SK-N-SH (cell line): ENCODE measurements at regions not wholly inside any gene's neighbourhood (a gene's known extent, or its start where the extent isn't known, plus 50 kb on each side); places are given as distances from the start of the nearest gene placed in this dataset.

Experiments
- CTCF ChIA-PET: fragments of 300-600, 350-600 bp; formaldehyde crosslinking; extraction: SDS; loops from one replicate; lab custom pipeline; 2021; lab: Yijun Ruan, JAX
- POLR2A ChIA-PET: fragments of 350-600 bp; sonication (Branson Sonifier 250); formaldehyde crosslinking; extraction: SDS; loops from one replicate; lab custom pipeline; 2020; ENCODE audit warnings: antibody characterized with exemption, inconsistent platforms; lab: Yijun Ruan, JAX
- DNase-seq: peaks from one replicate; pipeline ENCODE4 v3.0.0; 2012
- H2AFZ ChIP-seq: fragments of 200-600 bp; sonication (generic); 2 replicates; pipeline ENCODE4 v1.8.1; 2016; ENCODE audit warnings: antibody characterized with exemption, mild to moderate bottlenecking, low read depth
- H3F3A ChIP-seq: fragments of 200-600 bp; sonication (generic); replicated peaks from 2 replicates; pipeline ENCODE3; 2016; ENCODE audit warnings: antibody characterized with exemption, mild to moderate bottlenecking; ENCODE audit not compliant: insufficient read depth
- H3K27ac ChIP-seq, 2 experiments: fragments of 200-500 bp in 1 of 2; fragments of 200-600 bp in 1 of 2; sonication (Bioruptor generic) in 1 of 2; sonication (generic), shearing (Covaris generic) in 1 of 2; 2 replicates each; pipeline versions ENCODE4 v1.5.1 to v1.6.1; 2014 to 2016; ENCODE audit warnings: low read depth in 2 of 2, inconsistent platforms in 1 of 2, low read length in 1 of 2, mild to moderate bottlenecking in 1 of 2, mixed read lengths in 1 of 2
- H3K27me3 ChIP-seq: fragments of 200-600 bp; sonication (generic), shearing (Covaris generic); 2 replicates; pipeline ENCODE4 v1.6.1; 2016; ENCODE audit warnings: mixed run types; ENCODE audit not compliant: insufficient read depth
- H3K36me3 ChIP-seq, 2 experiments: fragments of 200-500 bp in 1 of 2; fragments of 200-600 bp in 1 of 2; sonication (Bioruptor generic) in 1 of 2; sonication (generic) in 1 of 2; replicated peaks in 1 of 2; 2 replicates each; pipeline versions ENCODE3 to v1.5.1; 2014 to 2016; ENCODE audit warnings: low read length in 1 of 2, mild to moderate bottlenecking in 1 of 2; ENCODE audit not compliant: insufficient read depth in 2 of 2, control insufficient read depth in 1 of 2
- H3K4me1 ChIP-seq, 2 experiments: fragments of 200-500 bp in 1 of 2; fragments of 200-600 bp in 1 of 2; sonication (Bioruptor generic) in 1 of 2; sonication (generic), shearing (Covaris generic) in 1 of 2; 2 replicates each; pipeline versions ENCODE4 v1.5.1 to v1.6.1; 2014 to 2016; ENCODE audit warnings: low read depth in 1 of 2, low read length in 1 of 2, mixed run types in 1 of 2; ENCODE audit not compliant: insufficient read depth in 2 of 2, control insufficient read depth in 1 of 2
- H3K4me2 ChIP-seq: fragments of 200-600 bp; sonication (generic), shearing (Covaris generic); 2 replicates; pipeline ENCODE4 v1.6.1; 2017; ENCODE audit warnings: mixed run types
- H3K4me3 ChIP-seq, 2 experiments: fragments of 200-500 bp in 1 of 2; fragments of 200-600 bp in 1 of 2; sonication (Bioruptor generic) in 1 of 2; sonication (generic), shearing (Covaris generic) in 1 of 2; 2 replicates each; pipeline versions ENCODE4 v1.5.1 to v1.8.1; 2014 to 2016; ENCODE audit warnings: low read depth in 2 of 2, inconsistent platforms in 1 of 2, low read length in 1 of 2, mild to moderate bottlenecking in 1 of 2, mixed read lengths in 1 of 2, moderate library complexity in 1 of 2
- H3K79me2 ChIP-seq: fragments of 200-600 bp; sonication (generic); 2 replicates; pipeline ENCODE4 v1.8.1; 2017; ENCODE audit warnings: mild to moderate bottlenecking; ENCODE audit not compliant: insufficient read depth
- H3K9ac ChIP-seq: fragments of 200-600 bp; sonication (generic); 2 replicates; pipeline ENCODE4 v1.6.1; 2017; ENCODE audit warnings: mixed run types
- H3K9me2 ChIP-seq: fragments of 200-600 bp; sonication (generic); 2 replicates; pipeline ENCODE4 v1.6.1; 2017; ENCODE audit warnings: mixed run types
- H3K9me3 ChIP-seq: fragments of 200-600 bp; sonication (generic); 2 replicates; pipeline ENCODE4 v1.6.1; 2017; ENCODE audit warnings: mixed run types, mild to moderate bottlenecking, moderate library complexity
- H4K20me1 ChIP-seq: fragments of 200-600 bp; sonication (generic); 2 replicates; pipeline ENCODE4 v1.6.1; 2017; ENCODE audit warnings: mild to moderate bottlenecking, mixed run types; ENCODE audit not compliant: insufficient read depth
- CHD2 ChIP-seq: fragments of 150-350 bp; IDR thresholded peaks from 2 replicates; pipeline ENCODE4 v1.6.1; 2018; ENCODE audit warnings: low read length; ENCODE audit not compliant: partially characterized antibody
- EP300 ChIP-seq, 2 experiments: IDR thresholded peaks; 2 replicates each; pipeline versions ENCODE4 v1.4.0 to v1.6.1; 2012; ENCODE audit warnings: borderline replicate concordance in 1 of 2, low read depth in 1 of 2, low read length in 1 of 2
- EZH2phosphoT487 ChIP-seq: fragments of 200-600 bp; sonication (generic); IDR thresholded peaks from 2 replicates; pipeline ENCODE4 v1.6.1; 2017; ENCODE audit warnings: low read depth, mixed run types, mild to moderate bottlenecking, antibody characterized with exemption, moderate library complexity, borderline replicate concordance
- FOXJ3 ChIP-seq: sonication (generic); formaldehyde crosslinking; IDR thresholded peaks from 2 replicates; pipeline ENCODE4 v1.5.1; 2020; ENCODE audit warnings: mild to moderate bottlenecking, missing genetic modification reagents
- FOXM1 ChIP-seq: IDR thresholded peaks from 2 replicates; pipeline ENCODE4 v1.4.0; 2012; ENCODE audit warnings: low read depth, mild to moderate bottlenecking
- GATA2 ChIP-seq: sonication (generic); formaldehyde crosslinking; IDR thresholded peaks from 2 replicates; pipeline ENCODE4 v1.5.0; 2020; ENCODE audit warnings: mild to moderate bottlenecking, missing genetic modification reagents
- NFIC ChIP-seq: IDR thresholded peaks from 2 replicates; pipeline ENCODE4 v1.4.0; 2012; ENCODE audit warnings: borderline replicate concordance
- NRF1 ChIP-seq: IDR thresholded peaks from 2 replicates; pipeline ENCODE4 v1.6.1; 2012; ENCODE audit warnings: low read depth, mild to moderate bottlenecking, low read length
- POLR2AphosphoS5 ChIP-seq: IDR thresholded peaks from 2 replicates; pipeline ENCODE4 v1.6.1; 2012; ENCODE audit warnings: low read depth, low read length
- RCOR1 ChIP-seq: fragments of 150-350 bp; IDR thresholded peaks from 2 replicates; pipeline ENCODE4 v1.6.1; 2017; ENCODE audit warnings: antibody characterized with exemption, low read length
- RXRA ChIP-seq: IDR thresholded peaks from 2 replicates; pipeline ENCODE4 v1.4.0; 2012; ENCODE audit warnings: low read depth, mild to moderate bottlenecking, borderline replicate concordance
- SMC3 ChIP-seq: IDR thresholded peaks from 2 replicates; pipeline ENCODE4 v1.6.1; 2012; ENCODE audit warnings: low read depth, low read length, improper control_type of control experiment
- TAF1 ChIP-seq: IDR thresholded peaks from 2 replicates; pipeline ENCODE4 v1.6.1; 2012; ENCODE audit warnings: low read depth, mild to moderate bottlenecking, low read length, moderate library complexity, borderline replicate concordance
- TCF12 ChIP-seq: IDR thresholded peaks from 2 replicates; pipeline ENCODE4 v1.4.0; 2012
- TEAD4 ChIP-seq: IDR thresholded peaks from 2 replicates; pipeline ENCODE4 v1.4.0; 2012; ENCODE audit warnings: mild to moderate bottlenecking, borderline replicate concordance; ENCODE audit not compliant: insufficient read depth
- YY1 ChIP-seq: IDR thresholded peaks from 2 replicates; pipeline ENCODE4 v1.4.0; 2012; ENCODE audit warnings: low read depth, mild to moderate bottlenecking
- WGBS: methylation state at CpG from one replicate; pipeline ENCODE4 v1.1.6; 2017; ENCODE audit warnings: low lambda C conversion rate; 5-methylcytosine and 5-hydroxymethylcytosine counted together
- TF ChIP-seq, protein P1 (sequence below): IDR thresholded peaks from 2 replicates; pipeline ENCODE4; 2012
- TF ChIP-seq, protein P2 (sequence below): IDR thresholded peaks from 2 replicates; pipeline ENCODE4 v1.4.0; 2012; ENCODE audit warnings: low read depth, borderline replicate concordance
- TF ChIP-seq, protein P3 (sequence below): IDR thresholded peaks from 2 replicates; pipeline ENCODE4 v1.4.0; 2012; ENCODE audit warnings: low read depth
- TF ChIP-seq, protein P4 (sequence below): fragments of 150-350 bp; IDR thresholded peaks from 2 replicates; pipeline ENCODE4 v1.6.1; 2017; ENCODE audit warnings: antibody characterized with exemption, low read length, low read depth, borderline replicate concordance

DNA sequence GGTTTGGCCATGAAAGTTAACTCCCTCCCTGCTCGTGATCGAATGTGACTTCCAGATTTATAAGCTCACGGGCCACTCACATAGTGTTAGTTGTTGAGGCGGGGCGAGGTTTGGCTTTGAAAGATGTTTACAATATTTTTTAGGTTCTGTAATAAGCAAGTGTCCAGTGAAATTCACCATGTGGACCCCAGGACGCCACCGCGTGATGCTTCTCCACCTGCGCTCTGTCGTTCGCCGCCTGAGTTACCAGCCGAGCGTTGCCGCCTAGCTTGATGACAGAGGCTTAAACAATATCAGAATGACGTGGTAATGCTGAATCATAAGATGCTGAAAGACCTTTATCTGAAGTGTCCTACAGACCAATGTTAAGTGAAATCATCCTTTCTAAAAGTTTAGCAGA is 241.0 kb downstream of the MYLK4 start:
- Histone ChIP-seq H3K4me1 (no peaks in the 10 kb centered on the region; a peak in 1 of 4 replicates), H3K9me2 (no peaks in the 10 kb centered on the region), H3K27ac (no peak overlapping the region), H4K20me1 (no peaks in the 10 kb centered on the region), H3K36me3 (no peaks in the 10 kb centered on the region), H3K4me3 (no peak overlapping the region), H3K9ac (no peak overlapping the region), H3K9me3 (no peaks in the 10 kb centered on the region), H3K27me3 (peaks cover 49% of the 10 kb centered on the region; the same call in 1 of the 2 replicates), H3K4me2 (no peak overlapping the region; the same call in 1 of the 2 replicates), H3F3A (no peaks in the 10 kb centered on the region), H2AFZ (no peak overlapping the region), H3K79me2 (no peaks in the 10 kb centered on the region)
- DNase-seq, result no peak
- POLR2A ChIA-PET, result no interaction called here
- CTCF ChIA-PET, result no interaction called here
- no peak for TF ChIP-seq GATA2
- TF ChIP-seq, protein P1, sequence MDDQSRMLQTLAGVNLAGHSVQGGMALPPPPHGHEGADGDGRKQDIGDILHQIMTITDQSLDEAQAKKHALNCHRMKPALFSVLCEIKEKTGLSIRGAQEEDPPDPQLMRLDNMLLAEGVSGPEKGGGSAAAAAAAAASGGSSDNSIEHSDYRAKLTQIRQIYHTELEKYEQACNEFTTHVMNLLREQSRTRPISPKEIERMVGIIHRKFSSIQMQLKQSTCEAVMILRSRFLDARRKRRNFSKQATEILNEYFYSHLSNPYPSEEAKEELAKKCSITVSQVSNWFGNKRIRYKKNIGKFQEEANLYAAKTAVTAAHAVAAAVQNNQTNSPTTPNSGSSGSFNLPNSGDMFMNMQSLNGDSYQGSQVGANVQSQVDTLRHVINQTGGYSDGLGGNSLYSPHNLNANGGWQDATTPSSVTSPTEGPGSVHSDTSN, result no peak
- TF ChIP-seq, protein P2, sequence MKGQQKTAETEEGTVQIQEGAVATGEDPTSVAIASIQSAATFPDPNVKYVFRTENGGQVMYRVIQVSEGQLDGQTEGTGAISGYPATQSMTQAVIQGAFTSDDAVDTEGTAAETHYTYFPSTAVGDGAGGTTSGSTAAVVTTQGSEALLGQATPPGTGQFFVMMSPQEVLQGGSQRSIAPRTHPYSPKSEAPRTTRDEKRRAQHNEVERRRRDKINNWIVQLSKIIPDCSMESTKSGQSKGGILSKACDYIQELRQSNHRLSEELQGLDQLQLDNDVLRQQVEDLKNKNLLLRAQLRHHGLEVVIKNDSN, result no peak
- no peak for TF ChIP-seq NRF1
- TF ChIP-seq, protein P3, sequence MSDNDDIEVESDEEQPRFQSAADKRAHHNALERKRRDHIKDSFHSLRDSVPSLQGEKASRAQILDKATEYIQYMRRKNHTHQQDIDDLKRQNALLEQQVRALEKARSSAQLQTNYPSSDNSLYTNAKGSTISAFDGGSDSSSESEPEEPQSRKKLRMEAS, result no peak
- no peak for TF ChIP-seq RCOR1
- no peak for TF ChIP-seq POLR2AphosphoS5
- no peak for TF ChIP-seq EP300 (IDR thresholded peaks at IDR 0.05; ENCODE audit: borderline replicate concordance in 1 of 2, low read depth in 1 of 2, low read length in 1 of 2)
- no peak for TF ChIP-seq YY1
- no peak for TF ChIP-seq RXRA
- TF ChIP-seq EZH2phosphoT487, result no peak
- TF ChIP-seq CHD2, result no peak
- no peak for TF ChIP-seq NFIC
- no peak for TF ChIP-seq TEAD4
- TF ChIP-seq TCF12, result no peak
- no peak for TF ChIP-seq FOXJ3 (CRISPR knock-in tag)
- TF ChIP-seq, protein P4, sequence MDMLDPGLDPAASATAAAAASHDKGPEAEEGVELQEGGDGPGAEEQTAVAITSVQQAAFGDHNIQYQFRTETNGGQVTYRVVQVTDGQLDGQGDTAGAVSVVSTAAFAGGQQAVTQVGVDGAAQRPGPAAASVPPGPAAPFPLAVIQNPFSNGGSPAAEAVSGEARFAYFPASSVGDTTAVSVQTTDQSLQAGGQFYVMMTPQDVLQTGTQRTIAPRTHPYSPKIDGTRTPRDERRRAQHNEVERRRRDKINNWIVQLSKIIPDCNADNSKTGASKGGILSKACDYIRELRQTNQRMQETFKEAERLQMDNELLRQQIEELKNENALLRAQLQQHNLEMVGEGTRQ, result no peak
- TF ChIP-seq FOXM1, result no peak
- TF ChIP-seq SMC3, result no peak
- no peak for TF ChIP-seq TAF1
- 64% methylated on average over 16 of the region's 16 CpGs for WGBS
